ENCODE measurements at regions not wholly inside any gene's neighbourhood (a gene's known extent, or its start where the extent isn't known, plus 50 kb on each side); places are given as distances from the start of the nearest gene placed in this dataset.

DNA sequence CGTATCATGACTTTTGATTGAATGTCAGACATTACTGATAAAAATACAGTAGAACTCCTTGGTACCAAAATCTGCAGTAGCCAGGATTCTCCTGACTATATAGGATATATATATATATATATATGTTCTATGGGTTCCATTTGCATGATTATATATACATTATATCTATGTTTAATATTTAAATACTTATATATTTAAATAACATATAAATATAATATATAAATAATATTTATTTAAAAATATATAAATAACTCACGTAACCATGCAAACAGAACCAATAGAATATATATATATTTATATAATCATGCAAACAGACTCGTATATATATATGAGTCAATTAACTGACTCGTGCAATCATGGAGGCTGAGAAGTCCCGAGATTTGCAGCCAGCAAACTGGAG, 278.8 kb upstream of the PLXNA2 start:
- DNase-seq: no peak

DNA sequence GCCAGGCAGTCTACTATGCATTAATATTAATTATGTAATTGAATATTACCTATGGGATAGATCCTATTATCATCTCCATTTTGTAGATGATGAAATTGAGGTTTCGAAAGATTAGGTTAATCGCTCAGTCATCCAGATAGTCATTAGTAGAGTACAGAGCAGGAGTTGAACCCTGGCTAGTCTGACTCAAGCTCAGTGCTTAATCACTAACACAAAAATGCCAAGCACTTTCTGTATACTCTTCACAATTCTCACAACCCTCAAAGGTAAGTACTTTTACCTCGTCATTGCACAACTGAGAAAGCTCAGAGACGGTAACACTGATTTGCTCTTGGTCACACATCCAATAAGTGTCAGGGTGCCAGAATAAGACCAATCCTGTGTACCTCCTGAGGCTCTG, 280.2 kb upstream of the PLXNA2 start:
- DNase-seq: no peak

DNA sequence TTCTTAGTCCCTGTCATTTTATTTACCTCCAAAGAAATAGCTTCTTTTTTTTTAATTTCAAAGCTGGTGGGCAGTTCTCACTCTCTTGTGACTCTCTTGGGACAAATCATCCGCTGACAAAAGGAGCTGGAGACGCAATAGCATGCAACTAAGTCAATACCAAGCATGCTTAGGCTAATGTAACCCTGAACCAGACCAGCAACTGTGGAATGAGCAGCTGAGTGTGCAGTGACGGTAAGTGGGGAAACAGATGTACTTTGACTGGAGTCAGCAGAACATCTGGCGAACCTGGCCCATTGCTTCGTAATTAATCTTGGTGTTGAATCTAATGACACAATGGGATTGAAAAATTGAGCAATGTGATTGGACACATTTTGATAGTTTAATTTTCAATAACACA, 280.7 kb upstream of the PLXNA2 start:
- no peak for DNase-seq

DNA sequence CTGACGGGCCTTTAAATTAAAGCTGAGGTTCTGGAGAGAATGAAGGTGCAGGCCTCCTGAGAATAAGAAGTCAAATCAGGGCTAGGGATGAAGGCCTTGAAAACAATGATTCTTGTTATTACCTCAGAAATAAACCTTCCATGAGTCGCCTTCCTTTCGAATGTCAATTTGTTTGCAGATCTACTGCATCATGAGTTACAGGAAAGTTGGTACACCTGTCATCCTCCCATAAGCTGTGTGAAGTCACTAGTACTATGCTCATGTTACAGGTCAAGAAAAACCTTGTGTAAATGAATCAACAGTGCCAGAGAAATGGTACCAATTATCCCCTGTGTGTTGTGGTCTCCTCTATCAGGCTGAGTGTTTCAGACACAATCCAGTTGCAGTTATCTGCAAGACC, 281.2 kb upstream of the PLXNA2 start:
- DNase-seq: no peak

DNA sequence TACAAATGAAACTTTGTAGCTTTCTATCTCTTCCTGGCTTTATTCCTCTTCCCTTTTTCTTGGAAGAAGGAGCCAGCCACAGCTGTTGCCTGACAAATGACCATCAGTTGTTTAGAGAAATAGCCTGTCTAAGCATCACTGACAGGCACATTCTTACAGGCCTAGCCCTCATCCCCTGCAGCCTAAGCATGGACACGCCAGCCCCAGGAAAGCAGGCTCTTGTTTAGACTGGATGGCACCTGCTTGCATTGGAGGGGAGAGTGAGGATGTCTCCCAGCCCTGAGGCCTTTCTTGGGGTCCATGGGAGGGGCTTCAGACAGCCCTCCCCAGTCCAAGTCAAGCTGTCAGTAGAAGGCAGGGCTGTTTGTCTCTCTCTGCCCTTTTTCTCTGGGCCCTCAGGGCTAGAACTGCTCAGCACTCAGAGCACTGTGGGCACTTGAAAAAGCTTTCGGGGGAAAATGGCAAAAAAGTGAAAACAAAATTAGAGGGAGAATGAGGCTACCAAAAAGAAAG, 282.5 kb upstream of the PLXNA2 start:
- DNase-seq: no peak

DNA sequence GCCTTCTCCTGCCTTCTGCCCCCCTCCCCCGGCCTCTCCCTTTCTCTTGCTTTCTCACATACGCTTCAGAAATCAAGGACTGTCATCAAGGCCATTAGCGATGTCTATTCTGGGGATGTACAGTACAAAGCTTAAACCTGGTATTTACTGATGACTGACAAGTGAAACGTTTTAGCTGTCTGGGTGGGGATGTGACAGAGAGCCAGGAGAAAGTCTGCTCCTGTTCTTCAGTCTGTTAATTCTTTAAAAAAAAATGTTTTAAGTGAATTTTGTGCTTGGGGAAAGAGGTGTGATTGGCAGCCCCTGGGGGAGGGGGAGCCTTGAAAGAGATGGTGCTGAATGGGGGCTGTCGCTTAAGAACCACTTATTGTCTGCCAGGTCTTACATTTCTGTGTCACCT, 283.0 kb upstream of the PLXNA2 start:
- DNase-seq: no peak

DNA sequence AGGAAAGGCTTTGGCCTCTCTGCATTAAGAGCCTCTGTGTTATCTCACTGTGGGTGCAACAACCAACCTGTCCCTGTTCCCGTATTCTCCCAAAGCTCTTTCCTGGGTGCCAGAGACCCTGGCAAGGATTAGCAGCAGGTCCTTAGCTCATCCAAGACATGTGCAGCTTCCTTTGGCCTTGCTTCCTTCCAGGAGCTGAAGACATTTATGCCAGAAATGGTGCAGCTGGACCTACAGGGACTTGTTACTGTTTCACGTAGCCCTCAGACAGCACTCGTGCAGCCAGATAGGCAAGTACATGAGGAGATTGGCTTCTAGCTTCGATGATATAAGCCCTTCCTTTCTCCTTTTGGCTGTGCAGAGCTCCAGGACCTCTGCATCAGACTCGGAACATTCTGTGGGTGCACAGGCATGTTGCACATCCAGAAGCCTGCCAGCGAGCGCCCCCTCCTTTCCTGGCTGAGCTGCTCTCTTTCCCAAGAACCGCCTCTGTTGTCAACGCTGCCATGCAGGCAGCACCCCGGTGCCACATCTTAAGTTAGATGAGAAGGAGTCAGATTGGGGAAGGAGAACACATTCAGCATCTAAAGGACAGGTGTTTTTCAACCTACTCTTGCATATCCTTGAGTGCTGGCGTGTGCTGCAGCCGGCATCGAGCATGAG, 284.5 kb upstream of the PLXNA2 start:
- DNase-seq: no peak

DNA sequence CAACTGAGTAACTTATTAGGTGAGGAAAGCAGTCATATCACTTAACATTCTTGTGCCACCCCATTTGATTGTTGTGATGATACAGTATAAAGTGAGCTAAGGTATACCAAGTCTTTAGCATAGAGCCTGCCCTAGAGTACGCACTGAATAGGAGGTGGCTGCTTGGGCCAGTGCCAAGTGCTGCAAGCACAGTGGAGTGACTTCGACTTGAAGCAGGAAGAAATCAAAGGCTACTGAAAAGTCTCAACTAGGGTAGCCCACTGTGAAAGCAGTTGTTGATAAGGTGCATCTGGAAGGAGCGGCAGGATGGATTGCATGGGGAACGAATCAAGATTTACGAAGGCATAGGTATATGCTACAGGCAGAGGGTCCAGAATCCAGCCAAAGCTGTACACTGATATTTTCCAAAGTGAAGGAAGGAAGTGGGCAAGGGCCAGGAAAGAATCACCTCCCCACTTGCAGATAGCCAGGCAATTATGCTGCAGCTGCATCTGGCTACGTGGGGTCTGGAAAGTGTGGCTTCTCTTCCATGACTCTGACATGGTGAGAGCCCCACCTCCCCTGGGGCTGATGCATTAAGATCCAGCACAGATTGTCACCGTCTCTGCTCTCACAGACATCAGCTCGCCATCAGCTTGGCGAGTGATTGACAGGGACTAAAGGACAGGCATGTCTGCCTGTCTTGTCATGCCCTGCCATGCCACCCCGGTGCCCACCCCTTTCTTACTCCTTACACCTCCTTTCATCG, 287.0 kb upstream of the PLXNA2 start:
- no peak for DNase-seq

DNA sequence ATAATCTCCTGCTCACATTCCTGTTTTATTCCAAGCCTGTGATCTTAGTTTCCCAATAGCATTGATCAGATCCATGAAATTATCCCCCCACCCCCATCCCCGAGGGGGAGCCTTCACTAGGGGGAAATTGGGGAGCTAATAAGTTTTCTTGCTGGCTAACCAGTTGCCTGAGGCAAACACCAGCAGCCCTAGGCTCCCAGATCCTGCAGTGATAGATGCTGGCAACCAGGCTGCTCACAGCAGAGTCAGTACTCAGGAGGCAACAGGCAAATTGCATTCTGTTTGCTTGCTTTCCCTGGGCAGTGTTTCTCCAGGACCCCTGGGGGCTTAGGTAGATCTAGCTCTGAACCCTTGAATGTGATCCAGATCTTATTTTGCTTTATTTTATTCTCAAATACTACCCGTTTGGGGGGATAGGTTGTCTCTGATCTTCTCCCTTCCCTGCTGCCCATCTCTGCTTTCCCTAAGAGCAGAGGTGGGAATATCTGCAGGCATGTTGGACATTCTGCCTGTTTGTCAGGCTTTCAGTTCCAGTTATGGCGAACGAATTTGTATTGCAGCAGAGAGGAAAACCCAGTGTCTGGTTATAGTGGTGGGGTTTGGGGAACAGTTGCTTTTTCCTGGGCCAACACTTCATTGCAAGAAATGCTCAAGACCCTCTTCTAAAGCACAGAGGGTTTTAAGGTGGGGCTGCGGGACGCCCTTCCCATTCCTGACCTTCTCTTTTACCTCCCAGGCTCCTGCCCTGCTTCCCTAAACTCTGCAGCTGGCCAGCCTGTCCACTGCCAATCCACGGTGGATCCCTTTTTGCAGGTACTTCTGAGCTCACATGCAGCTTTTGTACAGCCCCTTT, 289.8 kb upstream of the PLXNA2 start:
- no peak for DNase-seq

DNA sequence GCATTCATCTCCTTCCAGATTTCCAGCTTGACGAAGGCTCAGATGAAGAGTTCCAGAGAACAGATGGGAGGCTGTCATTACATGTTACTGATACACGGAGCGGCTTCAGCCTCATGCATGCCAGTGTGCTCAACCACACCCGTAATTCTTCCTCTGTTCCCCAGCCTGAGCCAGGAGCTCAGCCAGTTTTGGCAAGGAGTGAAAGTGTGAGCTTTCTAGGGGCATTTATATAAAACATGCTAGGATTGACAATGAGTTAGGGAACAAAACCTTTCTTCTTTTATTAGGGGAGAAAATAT, 290.4 kb upstream of the PLXNA2 start:
- DNase-seq: no peak

DNA sequence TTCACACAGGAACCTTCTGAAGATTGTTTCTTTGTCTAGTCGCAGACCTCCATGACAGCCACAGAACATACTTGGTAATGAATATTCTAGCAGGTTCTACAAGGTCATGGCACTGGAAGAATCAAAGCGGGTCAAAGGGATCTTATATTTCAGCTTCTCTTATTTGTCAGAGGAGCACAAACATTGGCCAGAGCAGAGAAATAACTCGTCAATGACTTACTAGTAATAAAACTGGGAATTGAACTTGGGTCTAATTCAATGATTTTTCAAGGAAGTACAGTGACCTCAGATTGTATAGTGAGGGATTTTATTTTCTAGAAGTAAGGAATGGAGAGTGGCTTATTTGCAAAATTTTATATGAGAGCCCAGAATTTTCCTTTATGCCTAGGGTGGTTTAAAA, 290.8 kb upstream of the PLXNA2 start:
- no peak for DNase-seq

DNA sequence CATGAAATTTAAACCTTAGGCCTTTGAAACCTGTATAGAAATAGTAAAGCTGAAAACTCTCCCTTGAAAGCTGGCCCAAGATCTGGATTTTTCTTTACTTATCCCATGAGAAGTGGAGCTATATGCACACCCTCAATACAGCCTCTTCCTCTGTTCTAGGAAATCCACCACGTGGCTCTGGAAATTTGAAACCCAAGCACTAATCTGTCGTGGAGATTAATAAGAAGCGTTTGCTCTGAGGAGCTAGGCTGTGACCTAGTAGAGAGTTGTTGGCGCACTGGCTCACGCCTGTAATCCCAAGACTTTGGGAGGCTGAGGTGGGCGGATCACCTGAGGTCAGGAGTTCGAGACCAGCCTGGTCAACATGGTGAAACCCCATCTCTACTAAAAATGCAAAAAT, 291.3 kb upstream of the PLXNA2 start:
- no peak for DNase-seq

DNA sequence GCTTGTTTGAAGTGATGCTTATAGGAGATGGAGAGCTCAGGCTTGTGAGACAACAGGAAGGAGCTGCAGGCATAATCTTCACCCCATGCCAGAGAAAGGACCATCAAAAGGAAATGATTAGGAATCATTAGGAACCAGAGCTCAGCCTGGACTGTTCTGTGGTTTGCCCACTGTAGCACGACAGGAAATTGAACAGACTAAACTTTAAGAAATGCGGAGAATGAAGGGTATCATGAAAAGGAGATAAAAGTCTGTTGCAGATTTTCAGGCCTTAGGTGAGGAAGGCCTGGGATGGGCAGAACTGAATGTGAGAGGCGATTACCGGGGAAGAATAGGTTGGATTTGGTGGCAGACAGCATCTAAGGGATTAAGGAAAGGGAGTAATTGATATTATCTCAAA, 292.0 kb upstream of the PLXNA2 start:
- DNase-seq: no peak

DNA sequence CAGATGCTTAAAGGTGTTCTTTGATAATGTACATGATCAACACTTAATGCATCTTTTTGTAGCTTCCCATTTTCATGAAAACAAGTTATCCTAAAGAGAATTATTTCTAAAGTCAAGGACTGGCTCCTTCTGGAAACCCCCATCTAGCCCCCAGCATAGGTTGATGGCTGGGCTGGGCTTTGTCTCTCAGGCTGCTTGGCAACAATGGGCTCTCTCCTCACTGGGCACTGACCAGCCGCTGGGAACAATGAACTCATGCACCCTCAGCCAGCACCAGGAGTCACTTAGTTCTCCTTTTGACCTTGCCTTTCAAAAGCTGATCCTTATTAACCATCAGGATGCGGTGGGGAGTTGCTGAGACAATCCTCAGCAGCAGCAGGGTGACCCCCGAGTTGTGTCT, 293.0 kb upstream of the PLXNA2 start:
- no peak for DNase-seq

DNA sequence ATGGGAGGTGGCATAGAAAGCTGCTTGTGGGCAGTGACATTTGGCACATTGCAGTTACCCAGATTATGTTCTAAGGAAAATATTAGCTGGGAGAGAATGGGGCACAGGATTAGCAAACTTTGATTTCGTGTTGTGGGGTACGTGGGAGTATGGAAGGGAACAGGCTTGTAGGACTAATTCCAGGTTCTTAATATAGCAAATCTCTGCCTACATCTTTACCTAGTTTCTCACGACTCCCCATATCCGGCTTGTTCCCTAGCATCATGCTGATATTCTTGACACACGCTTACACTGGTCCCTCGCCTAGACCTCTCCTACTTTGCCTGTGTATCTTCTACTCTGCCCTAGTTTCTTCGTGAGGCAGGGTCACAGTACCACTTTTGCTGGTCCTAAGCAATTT, 293.9 kb upstream of the PLXNA2 start:
- DNase-seq: no peak

DNA sequence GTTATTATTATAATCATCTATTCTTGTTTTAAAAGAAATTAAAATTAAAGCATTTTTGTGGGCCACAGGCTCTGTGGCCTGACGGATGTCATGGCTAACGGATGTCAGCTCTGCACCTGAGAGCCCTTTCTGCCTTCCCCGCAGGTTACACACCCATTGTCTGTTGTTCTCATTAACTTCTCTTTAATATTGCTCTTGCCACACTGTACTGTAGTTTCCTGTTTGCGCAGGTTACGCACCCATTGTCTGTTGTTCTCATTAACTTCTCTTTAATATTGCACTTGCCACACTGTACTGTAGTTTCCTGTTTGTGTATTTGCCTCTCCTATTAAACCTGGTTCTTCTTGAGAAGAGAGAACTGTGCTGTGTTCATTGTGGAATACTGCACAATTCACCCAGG, 294.4 kb upstream of the PLXNA2 start:
- no peak for DNase-seq

DNA sequence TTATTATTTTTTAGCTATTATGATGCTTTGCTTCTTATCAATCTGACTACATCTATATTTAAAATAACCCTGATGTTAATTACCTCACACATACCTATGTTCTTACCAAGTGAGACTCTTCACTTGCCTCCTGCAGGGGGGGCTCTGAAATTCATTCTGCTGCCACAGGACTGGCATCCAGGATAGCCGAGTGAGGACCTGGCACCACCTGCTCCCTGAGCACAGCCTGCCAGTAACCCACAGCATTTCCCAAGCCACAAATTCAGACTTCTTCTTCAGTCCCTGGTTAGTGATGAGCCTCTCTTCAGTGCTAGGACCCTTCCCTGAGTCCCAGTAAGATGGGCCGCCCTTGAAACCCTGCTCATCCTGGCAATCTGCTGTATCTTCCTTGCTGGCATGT, 296.5 kb upstream of the PLXNA2 start:
- no peak for DNase-seq

DNA sequence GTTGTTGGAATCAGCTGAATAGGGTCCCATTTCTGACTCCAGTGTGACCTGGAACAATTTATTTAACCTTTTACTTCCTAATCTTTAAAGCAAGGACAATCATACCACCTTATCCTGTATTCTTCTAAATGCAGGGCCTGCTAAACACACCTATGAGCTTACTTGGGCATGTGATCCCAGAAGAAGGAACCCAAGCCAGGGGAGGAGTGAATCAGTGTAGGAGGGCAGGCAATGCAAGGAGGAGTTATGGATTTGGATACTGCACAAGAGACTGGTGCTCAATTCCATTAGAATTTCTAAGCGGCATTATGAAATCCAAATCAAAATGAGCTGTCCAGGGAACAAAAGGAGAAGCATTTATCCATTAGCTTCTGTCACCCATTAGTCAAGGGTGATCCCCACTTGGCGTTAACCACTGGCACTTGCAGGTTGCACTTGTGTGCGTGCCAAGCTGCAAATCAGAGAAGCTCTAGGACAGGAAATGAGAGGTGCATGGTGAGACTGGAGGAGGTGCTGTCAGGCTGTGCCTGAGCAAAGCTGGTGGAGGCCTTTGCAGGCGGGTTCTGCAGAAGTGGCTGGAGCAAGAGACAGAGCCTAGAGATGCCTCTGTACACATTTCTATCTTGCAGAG, 297.2 kb upstream of the PLXNA2 start:
- DNase-seq: peak; percentile 40

DNA sequence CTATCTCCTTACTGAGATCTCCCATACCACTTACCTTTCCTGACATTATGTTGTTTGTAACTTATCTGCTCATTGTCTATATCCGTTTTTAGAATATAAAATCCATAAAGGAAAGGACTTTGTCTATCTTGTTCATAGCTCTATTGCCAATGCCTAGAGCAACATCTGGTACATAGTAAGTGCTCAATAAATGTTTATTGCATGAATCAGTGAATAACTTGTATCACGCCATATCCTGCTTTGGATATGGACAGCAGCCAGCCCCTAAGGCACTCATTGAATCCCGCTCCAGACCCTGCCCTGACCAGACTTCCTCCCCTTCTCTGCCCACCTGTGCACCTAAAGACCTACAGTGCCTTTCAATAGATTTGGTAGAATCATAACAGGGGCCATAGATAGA, 298.1 kb upstream of the PLXNA2 start:
- no peak for DNase-seq

DNA sequence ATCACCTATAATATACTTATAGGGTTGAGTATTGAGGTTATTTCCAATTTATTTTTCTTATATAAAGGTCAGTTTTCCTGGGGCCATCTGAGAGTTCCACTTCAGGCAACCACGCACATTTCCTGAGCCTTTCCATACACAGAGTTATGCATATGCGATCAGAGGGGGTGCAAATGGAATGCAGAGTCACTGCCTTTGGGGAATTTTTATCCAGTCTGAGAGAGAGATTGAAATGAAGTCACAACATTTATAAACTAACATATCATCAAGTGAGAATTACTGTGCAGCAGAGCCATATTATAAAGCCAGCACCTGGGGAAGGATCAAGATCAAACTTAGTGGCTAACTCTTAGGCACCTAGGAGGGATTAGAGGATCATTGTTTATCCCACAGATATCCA, 299.9 kb upstream of the PLXNA2 start:
- no peak for DNase-seq

DNA sequence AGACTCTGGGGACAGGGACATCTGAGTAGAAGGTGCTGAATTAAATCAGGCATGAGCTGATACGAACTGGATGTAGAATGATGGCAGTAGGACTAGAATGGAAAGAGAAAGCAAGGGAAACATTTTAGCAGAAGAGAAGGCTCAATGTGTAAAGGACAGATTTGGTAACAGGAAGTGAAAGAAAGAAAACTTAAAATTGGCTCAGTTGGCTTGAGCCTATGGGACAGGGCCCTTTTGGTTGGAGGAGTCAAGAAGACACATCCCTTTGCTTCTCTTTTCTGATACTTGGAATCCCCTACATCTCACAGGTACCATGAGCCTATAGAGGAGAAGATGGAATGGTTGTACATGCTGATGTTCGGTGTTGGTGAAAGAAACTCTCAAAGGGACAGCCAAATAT, 300.6 kb upstream of the PLXNA2 start:
- no peak for DNase-seq

DNA sequence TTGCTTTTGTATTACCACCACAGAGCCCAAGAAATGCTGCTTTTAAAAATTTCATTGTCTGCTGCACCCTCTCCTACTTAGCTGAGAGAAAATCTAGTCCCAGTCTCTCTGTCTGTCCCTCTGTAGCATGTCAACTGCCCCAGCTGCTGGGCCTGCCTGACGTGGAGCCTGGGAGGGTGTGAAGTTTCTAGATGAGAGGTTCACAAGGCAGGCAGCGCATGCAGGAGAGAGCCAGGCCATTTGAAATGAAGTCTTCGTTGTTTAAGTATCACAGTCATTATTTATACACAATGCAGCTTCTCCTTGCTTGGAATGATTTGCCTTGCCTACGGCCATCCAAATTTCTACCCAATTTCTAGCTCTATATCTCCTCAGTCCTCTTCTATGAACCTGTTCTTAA, 306.8 kb upstream of the PLXNA2 start:
- no peak for DNase-seq

DNA sequence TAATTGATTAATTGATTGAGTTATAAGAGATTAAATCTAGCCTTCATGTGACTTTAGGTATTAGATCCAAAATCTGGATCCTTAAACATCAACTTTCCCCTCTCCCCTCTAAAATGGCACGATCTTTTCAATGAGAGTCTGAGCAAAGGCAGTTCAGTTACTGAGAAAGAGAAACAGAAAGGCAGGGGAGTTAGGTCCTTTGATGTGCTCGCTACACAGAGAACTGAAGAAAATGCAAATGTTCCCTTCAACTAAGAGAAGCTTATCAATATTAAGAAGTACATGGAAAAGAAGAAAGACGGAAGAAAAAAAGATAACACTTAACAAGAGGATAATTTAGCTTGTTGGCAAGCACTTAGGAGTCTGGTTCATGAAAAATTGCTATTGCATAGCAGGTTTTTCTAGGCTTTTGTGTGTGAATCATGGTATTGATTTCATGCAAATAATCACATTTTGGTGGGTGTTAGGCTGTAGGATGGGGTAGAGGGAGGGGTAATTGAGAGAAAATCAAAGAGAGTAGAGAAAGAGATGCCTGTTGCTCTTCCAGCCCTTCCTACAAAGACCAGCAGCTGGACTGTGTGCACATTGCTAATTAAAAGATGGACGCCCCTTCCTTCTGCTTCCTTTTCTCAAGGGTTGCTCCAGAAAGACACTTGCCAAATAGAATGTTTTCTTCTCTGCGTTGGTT, 307.6 kb upstream of the PLXNA2 start:
- no peak for DNase-seq
